ENCODE measurements at regions not wholly inside any gene's neighbourhood (a gene's known extent, or its start where the extent isn't known, plus 50 kb on each side); places are given as distances from the start of the nearest gene placed in this dataset.

- TF ChIP-seq, protein P1, sequence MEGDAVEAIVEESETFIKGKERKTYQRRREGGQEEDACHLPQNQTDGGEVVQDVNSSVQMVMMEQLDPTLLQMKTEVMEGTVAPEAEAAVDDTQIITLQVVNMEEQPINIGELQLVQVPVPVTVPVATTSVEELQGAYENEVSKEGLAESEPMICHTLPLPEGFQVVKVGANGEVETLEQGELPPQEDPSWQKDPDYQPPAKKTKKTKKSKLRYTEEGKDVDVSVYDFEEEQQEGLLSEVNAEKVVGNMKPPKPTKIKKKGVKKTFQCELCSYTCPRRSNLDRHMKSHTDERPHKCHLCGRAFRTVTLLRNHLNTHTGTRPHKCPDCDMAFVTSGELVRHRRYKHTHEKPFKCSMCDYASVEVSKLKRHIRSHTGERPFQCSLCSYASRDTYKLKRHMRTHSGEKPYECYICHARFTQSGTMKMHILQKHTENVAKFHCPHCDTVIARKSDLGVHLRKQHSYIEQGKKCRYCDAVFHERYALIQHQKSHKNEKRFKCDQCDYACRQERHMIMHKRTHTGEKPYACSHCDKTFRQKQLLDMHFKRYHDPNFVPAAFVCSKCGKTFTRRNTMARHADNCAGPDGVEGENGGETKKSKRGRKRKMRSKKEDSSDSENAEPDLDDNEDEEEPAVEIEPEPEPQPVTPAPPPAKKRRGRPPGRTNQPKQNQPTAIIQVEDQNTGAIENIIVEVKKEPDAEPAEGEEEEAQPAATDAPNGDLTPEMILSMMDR (IDR thresholded peaks at IDR 0.05), result no peak
- no peak for TF ChIP-seq POLR2A (IDR thresholded peaks at IDR 0.05)
- no peak overlapping the region for H3K4me3 ChIP-seq (ENCODE audit: low read depth, poor library complexity, severe bottlenecking)
- DNase-seq (ENCODE audit: low spot score in 2 of 2), result no peak
- intact Hi-C loops (cut with DNase I; ENCODE audit: low total_unique reads), result loop anchor here (5.0 kb wide), 1 partner anchor 390 kb away; the partner anchor contains the start of gene GATA6
- 84 to 85% methylated on average over 12 of the region's 12 CpGs for WGBS, 2 donors
Measured at GRCh38 chr18:22557168-22557941, 139.6 kb upstream of the CTAGE1 start.

DNA sequence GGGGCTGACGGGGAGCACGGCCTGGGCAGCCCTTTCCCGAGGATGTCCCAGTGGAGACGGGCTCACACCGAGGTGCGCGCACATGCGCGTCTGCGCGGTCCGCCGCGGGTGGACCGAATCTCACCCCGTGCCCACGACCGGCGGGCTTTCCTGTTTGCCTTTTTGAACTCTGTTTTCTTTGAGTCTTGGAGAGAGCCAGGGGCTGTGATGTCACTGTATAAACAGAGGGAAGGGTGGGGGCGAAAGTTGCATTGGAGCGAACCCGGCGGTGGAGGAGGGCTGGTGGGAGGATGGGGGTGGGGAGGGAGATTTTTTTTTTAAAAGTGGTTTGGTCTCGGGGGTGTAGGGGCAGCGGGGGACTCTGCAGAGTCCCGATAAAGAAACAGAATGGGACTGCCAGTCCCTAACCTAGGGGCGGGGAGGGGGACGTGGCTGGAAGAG, 141.2 kb upstream of the CTAGE1 start:
- WGBS, 2 donors, result 6 to 12% methylated on average over 28 of the region's 28 CpGs
- intact Hi-C loops (cut with DNase I; ENCODE audit: low total_unique reads), result loop anchor here (5.0 kb wide), 1 partner anchor 392 kb away; the partner anchor contains the start of gene GATA6
- TF ChIP-seq, protein P1 (IDR thresholded peaks at IDR 0.05), result no peak
- no peak for TF ChIP-seq POLR2A (IDR thresholded peaks at IDR 0.05)
- H3K4me3 ChIP-seq (ENCODE audit: low read depth, poor library complexity, severe bottlenecking), result no peak overlapping the region
- DNase-seq (ENCODE audit: low spot score in 2 of 2), result no peak

DNA sequence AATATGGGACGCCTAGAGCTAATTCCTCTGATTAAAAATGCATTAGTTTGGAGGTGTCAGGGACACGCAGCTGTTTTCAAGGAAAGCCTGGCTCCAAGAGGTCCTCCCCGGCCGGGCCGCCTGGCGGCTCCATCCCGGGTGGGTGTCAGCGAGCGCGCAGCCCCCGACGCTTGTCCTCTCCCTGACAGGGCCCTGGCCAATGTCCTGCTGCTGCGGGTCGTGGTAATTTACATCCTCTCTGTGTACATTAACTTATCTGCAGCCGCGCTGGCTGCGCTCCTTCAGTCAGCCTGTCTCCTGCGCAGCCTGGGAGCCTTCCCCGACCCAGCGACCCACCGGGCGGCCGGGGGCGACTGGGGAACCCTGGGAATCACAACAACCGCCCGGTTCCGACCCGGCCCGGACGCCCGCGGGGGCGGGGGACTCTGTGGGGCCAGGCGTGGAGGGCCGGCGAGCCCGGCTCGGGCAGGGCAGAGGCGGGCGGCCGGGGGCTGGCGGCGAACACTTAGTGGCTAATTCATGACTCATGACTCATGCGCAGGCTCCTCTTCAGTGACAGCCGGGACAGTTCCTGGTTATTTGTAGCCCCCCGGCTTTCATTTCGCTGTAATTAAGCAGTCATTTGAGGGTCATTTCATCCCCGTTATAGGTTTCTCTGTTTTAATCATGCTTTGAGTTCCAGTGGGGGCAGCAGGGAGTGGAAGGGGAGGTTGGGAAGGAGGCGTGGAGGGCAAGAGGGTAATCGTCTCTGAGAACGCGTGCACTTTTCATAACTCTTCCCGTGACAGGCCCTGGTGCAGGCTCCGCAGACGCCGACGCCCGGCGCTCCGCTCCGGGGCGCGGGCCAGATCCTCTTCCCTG, 141.9 kb upstream of the CTAGE1 start:
- WGBS, 2 donors, result 1% methylated on average over 44 to 46 of the region's 63 CpGs

GRCh38 chr18:22560275-22560610, 142.5 kb upstream of the CTAGE1 start:
- 26 to 28% methylated on average over 8 of the region's 8 CpGs for WGBS, 2 donors
- intact Hi-C loops (cut with DNase I; ENCODE audit: low total_unique reads), result loop anchor here (10.0 kb wide), 2 partner anchors 565 to 665 kb away; no protein-coding TSS in a partner anchor

More for the DNA sequence above, 141.9 kb upstream of the CTAGE1 start:
- intact Hi-C loops (cut with DNase I; ENCODE audit: low total_unique reads), result loop anchor here (5.0 to 10.0 kb wide), 3 partner anchors 392 to 665 kb away; partner anchors contain the start of gene GATA6
- TF ChIP-seq, protein P1 (IDR thresholded peaks at IDR 0.05), result no peak
- no peak for TF ChIP-seq POLR2A (IDR thresholded peaks at IDR 0.05)
- peak in 1 of 2 donors; percentile 89 for DNase-seq (ENCODE audit: low spot score in 2 of 2)
- H3K4me3 ChIP-seq (ENCODE audit: low read depth, poor library complexity, severe bottlenecking), result peak overlapping the region; percentile 26

DNA sequence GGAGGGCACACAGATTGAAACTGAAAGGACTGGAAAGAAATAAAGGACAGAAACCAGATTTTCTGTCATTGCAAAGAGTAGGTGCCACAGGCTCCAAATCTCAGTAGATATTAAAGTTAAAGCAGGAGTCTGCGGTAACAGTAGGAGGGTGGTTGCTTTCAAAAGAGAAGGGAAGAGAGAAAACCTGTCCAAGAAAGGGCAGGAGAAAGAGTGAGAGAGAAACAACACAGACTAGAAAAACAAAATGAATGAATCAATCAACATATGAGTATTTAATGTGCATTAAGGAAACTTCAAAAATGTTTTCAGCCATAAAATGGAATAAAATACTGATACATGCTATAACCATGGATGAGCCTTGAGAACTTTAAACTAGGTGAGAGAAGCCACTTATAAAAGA, 143.1 kb upstream of the CTAGE1 start:
- no peak for DNase-seq (ENCODE audit: low spot score in 2 of 2)
- H3K4me3 ChIP-seq (ENCODE audit: low read depth, poor library complexity, severe bottlenecking), result no peak overlapping the region
- TF ChIP-seq, protein P1 (IDR thresholded peaks at IDR 0.05), result no peak
- TF ChIP-seq POLR2A (IDR thresholded peaks at IDR 0.05), result no peak
- 83 to 89% methylated on average over 1 of the region's 1 CpG for WGBS, 2 donors
- intact Hi-C loops (cut with DNase I; ENCODE audit: low total_unique reads), result loop anchor here (10.0 kb wide), 2 partner anchors 566 to 666 kb away; no protein-coding TSS in a partner anchor

More at GRCh38 chr18:22560275-22560610, 142.5 kb upstream of the CTAGE1 start:
- H3K4me3 ChIP-seq (ENCODE audit: low read depth, poor library complexity, severe bottlenecking), result peak overlapping the region; percentile 26
- no peak for DNase-seq (ENCODE audit: low spot score in 2 of 2)
- TF ChIP-seq, protein P1 (IDR thresholded peaks at IDR 0.05), result no peak
- TF ChIP-seq POLR2A (IDR thresholded peaks at IDR 0.05), result no peak

All from lower leg skin (tissue), 4 donors.